GM23248 (cell line): ENCODE measurements at regions not wholly inside any gene's neighbourhood (a gene's known extent, or its start where the extent isn't known, plus 50 kb on each side); places are given as distances from the start of the nearest gene placed in this dataset.

ENCODE experiments used
- EZH2 ChIP-seq: fragments of 200-600 bp; sonication (generic); IDR thresholded peaks from 2 replicates; pipeline ENCODE4 v1.6.1; 2018; ENCODE audit warnings: antibody characterized with exemption, mild to moderate bottlenecking; ENCODE audit not compliant: insufficient read depth, poor library complexity, severe bottlenecking
- EZH2phosphoT487 ChIP-seq: fragments of 200-600 bp; sonication (generic); IDR thresholded peaks from 2 replicates; pipeline ENCODE4 v1.6.1; 2018; ENCODE audit warnings: antibody characterized with exemption, moderate library complexity, mild to moderate bottlenecking, low read depth; ENCODE audit not compliant: insufficient read depth

DNA sequence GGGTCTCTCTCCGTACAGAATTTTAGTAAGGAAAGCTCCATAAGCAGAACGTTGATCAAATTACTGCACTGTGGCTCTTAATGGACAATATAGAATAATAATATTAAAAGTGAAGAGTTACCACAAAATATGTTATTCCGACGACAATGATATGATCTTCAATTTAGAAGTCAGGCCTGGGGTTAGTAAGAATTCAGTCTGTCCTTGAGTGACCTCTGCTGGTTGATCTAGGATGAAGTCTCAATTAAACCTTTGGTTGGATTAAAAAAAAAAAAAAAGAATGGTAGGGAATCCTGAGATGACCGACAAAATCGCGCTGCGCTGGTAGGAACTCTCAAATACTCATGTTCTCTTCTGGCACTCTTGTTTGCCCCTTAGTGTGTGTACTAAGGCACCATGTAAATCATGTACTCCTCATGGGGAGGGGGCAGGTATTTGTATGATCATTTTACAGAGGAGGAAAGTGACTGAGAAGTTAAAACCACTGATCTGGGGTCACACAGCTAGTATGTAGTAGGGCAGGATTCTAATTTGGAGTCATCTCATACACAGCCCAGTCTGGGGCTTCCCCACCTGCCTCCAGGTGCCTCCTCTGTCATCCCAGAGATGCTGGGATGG lies 161.3 kb upstream of the NPVF start:
- TF ChIP-seq EZH2phosphoT487 (no peak), EZH2 (no peak)
